Parathyroid adenoma (tissue), 2 donors: ENCODE measurements at regions not wholly inside any gene's neighbourhood (a gene's known extent, or its start where the extent isn't known, plus 50 kb on each side); places are given as distances from the start of the nearest gene placed in this dataset.

Source experiments
- H2AFZ ChIP-seq: fragments of 300-600 bp; sonication (generic); one replicate; pipeline ENCODE4 v1.7.0; 2017; ENCODE audit warnings: antibody characterized with exemption, mild to moderate bottlenecking
- H3K27ac ChIP-seq: fragments of 300-600 bp; sonication (generic); one replicate; pipeline ENCODE4 v1.7.0; 2017
- H3K27me3 ChIP-seq: fragments of 300-600 bp; sonication (generic); one replicate; pipeline ENCODE4 v1.7.0; 2017; ENCODE audit warnings: low read length; ENCODE audit not compliant: control insufficient read depth, insufficient read depth
- H3K36me3 ChIP-seq: fragments of 300-600 bp; sonication (generic); one replicate; pipeline ENCODE4 v1.7.0; 2017; ENCODE audit warnings: low read length; ENCODE audit not compliant: control insufficient read depth, insufficient read depth
- H3K4me1 ChIP-seq: fragments of 300-600 bp; sonication (generic); one replicate; pipeline ENCODE4 v1.7.0; 2017; ENCODE audit warnings: control low read depth
- H3K4me2 ChIP-seq: fragments of 300-600 bp; sonication (generic); one replicate; pipeline ENCODE4 v1.7.0; 2017; ENCODE audit warnings: low read length
- H3K4me3 ChIP-seq: fragments of 300-600 bp; sonication (generic); one replicate; pipeline ENCODE4 v1.7.0; 2017; ENCODE audit warnings: low read depth, low read length
- H3K79me2 ChIP-seq: fragments of 300-600 bp; sonication (generic); one replicate; pipeline ENCODE4 v1.7.0; 2017; ENCODE audit warnings: control low read depth
- H3K9ac ChIP-seq: fragments of 300-600 bp; sonication (generic); one replicate; pipeline ENCODE4 v1.7.0; 2017; ENCODE audit warnings: mild to moderate bottlenecking
- H3K9me3 ChIP-seq: fragments of 300-600 bp; sonication (generic); one replicate; pipeline ENCODE4 v1.7.0; 2017; ENCODE audit warnings: low read length; ENCODE audit not compliant: control insufficient read depth
- TF ChIP-seq, protein P1 (sequence below): fragments of 300-600 bp; sonication (generic); IDR thresholded peaks from one replicate; pipeline ENCODE4 v1.7.0; 2017; ENCODE audit warnings: antibody characterized with exemption, mild to moderate bottlenecking
- donor health status: primary hyperparathyroidism.

DNA sequence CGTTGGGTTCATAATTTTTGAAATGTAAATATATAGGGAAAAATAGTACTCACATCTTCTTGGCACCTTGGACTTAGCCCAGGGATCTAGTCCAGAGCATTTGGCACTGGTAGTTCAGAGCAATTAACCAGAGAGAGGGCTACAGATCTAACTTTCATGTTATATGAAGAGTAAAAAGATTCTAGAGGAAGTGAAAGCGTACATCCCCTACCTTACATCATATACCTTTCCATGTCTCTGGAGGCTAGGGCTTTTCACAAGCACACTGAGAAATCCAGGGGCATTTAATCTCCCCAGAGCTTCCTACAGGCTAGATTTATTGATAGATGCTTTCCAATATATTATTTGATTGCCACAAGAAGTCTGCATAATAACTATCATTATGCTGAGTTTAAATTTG, 687.5 kb upstream of the FBXO33 start:
- Histone ChIP-seq H3K79me2 (no peaks in the 10 kb centered on the region), H3K9me3 (no peaks in the 10 kb centered on the region), H3K36me3 (no peaks in the 10 kb centered on the region), H3K27ac (no peak overlapping the region), H3K4me2 (no peak overlapping the region), H3K27me3 (no peaks in the 10 kb centered on the region), H3K9ac (no peak overlapping the region), H2AFZ (no peak overlapping the region), H3K4me1 (no peaks in the 10 kb centered on the region), H3K4me3 (no peak overlapping the region)
- TF ChIP-seq, protein P1, sequence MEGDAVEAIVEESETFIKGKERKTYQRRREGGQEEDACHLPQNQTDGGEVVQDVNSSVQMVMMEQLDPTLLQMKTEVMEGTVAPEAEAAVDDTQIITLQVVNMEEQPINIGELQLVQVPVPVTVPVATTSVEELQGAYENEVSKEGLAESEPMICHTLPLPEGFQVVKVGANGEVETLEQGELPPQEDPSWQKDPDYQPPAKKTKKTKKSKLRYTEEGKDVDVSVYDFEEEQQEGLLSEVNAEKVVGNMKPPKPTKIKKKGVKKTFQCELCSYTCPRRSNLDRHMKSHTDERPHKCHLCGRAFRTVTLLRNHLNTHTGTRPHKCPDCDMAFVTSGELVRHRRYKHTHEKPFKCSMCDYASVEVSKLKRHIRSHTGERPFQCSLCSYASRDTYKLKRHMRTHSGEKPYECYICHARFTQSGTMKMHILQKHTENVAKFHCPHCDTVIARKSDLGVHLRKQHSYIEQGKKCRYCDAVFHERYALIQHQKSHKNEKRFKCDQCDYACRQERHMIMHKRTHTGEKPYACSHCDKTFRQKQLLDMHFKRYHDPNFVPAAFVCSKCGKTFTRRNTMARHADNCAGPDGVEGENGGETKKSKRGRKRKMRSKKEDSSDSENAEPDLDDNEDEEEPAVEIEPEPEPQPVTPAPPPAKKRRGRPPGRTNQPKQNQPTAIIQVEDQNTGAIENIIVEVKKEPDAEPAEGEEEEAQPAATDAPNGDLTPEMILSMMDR = no peak

DNA sequence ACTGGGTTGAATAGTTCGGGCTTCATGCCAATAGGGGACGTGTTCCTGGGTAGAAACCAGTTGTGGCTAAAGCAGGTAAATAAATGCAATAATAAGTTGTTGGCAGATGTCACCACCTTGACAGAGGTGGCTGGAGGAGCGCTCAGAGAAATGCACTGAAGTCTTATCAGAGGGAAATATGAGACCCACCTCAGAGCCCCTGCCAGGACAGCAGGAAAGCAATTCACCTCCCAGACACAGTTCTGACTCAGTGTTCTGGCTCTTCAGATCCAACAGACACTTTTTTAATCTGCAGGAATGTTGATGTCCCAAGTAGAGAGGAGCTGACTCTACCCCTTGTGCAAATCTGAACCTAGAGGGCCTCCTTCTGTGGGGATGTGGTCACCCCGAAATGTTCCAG, 687.1 kb upstream of the FBXO33 start:
- Histone ChIP-seq H3K9me3 (no peaks in the 10 kb centered on the region), H3K4me1 (no peaks in the 10 kb centered on the region), H3K4me2 (no peak overlapping the region), H3K4me3 (no peak overlapping the region), H3K27me3 (no peaks in the 10 kb centered on the region), H3K36me3 (no peaks in the 10 kb centered on the region), H3K27ac (no peak overlapping the region), H3K9ac (no peak overlapping the region), H2AFZ (no peak overlapping the region), H3K79me2 (no peaks in the 10 kb centered on the region)
- TF ChIP-seq, protein P1 = no peak

DNA sequence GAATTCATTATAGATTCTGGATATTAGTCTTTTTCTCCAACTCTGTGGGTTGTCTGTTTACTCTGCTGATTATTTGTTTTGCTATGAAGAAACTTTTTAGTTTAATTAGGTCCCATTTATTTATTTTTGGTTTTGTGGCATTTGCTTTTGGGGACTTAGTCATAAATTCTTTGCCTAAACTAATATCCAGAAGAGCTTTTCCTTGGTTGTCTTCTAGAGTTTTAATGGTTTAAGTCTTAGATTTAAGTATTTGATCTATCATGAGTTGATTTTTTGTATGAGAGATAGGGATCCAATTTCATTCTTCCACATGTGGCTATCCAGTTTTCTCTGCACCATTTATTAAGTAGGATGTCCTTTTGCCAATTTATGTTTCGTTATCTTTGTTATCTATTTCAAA, 683.4 kb upstream of the FBXO33 start:
- TF ChIP-seq, protein P1 = no peak
- Histone ChIP-seq H2AFZ (no peak overlapping the region), H3K9me3 (no peaks in the 10 kb centered on the region)

DNA sequence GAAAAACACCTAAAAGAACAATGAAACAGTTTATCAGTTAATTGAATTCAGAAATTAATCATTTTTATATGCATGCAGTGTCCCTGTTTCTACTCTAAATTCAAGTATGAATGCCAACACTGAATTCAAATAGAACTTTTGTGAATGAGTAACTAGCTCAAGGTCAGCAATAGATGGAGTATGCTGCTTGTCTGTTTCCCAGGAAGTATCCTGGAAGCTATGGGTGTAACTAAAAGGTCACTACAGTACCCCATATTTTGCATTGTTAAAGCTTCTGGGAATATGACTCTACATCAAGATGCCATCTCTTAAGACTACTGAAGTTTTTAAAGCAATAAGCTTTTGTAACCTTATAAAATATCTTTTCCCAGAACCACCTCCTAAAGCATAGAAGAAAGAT, 681.4 kb upstream of the FBXO33 start:
- Histone ChIP-seq H3K4me3 (no peak overlapping the region), H3K9ac (no peak overlapping the region), H3K79me2 (no peaks in the 10 kb centered on the region), H3K9me3 (no peaks in the 10 kb centered on the region), H3K4me2 (no peak overlapping the region), H3K36me3 (no peaks in the 10 kb centered on the region), H2AFZ (no peak overlapping the region), H3K27me3 (no peaks in the 10 kb centered on the region), H3K27ac (no peak overlapping the region), H3K4me1 (no peaks in the 10 kb centered on the region)
- TF ChIP-seq, protein P1 = no peak

More for the DNA sequence above, 683.4 kb upstream of the FBXO33 start:
- Histone ChIP-seq H3K79me2 (no peaks in the 10 kb centered on the region), H3K27me3 (no peaks in the 10 kb centered on the region), H3K36me3 (no peaks in the 10 kb centered on the region), H3K9ac (no peak overlapping the region), H3K4me3 (no peak overlapping the region), H3K27ac (no peak overlapping the region), H3K4me2 (no peak overlapping the region), H3K4me1 (no peaks in the 10 kb centered on the region)

DNA sequence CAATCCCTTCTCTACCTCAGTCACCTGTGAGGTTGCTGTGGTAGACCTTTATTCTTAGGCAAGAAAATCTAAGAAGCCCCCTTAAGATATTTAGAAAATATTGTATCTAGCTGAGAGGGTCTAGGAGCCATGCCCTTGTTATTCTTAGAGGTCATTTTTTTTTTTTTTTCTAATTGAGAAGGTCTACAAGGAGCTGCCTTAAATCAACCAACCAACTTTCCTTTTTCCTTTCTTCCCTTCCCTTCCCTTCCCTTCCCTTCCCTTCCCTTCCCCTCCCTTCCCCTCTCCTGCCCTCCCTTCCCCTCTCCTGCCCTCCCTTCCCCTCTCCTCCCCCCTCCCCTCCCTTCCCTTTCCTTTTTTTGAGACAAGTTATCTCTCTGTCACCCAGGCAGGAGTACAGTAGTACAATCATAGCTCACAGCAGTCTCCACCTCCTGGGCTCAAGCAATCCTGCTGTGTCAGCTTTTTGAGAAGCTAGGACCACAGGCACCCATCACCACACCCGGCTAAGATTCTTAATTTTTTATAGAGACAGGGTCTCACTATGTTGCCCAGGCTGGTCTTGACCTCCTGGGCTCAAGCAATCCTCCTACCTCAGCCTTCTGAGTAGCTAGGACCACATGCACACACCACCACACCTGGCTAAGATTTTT, 668.4 kb upstream of the FBXO33 start:
- TF ChIP-seq, protein P1 = no peak
- Histone ChIP-seq H2AFZ (no peak overlapping the region), H3K27me3 (no peaks in the 10 kb centered on the region), H3K4me2 (no peak overlapping the region), H3K9ac (no peak overlapping the region), H3K79me2 (no peaks in the 10 kb centered on the region), H3K4me1 (no peaks in the 10 kb centered on the region), H3K36me3 (no peaks in the 10 kb centered on the region), H3K9me3 (no peaks in the 10 kb centered on the region), H3K4me3 (no peak overlapping the region), H3K27ac (no peak overlapping the region)
